ENCODE measurements at regions not wholly inside any gene's neighbourhood (a gene's known extent, or its start where the extent isn't known, plus 50 kb on each side); places are given as distances from the start of the nearest gene placed in this dataset.

DNA sequence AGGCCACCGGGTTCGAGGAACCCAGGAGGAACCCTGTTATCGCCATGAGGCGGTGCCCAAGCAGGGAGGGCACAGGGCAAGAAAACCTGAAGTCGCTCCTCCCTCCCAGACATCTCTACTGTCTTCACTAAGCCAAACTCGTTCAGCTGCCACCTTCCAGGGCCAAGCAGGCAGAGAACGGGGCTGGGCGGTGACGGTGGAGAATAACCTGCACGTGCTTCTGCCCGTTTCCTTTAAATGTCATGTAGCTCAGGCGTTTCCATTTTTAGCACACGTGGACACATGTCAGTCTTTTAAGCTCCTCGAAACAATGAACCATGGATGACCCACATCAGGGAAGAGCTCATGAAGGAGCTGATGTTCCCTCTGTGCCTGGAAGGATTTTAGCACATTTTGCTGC is 124.3 kb upstream of the KLF6 start:
- no peak for TF ChIP-seq EZH2phosphoT487 (IDR thresholded peaks at IDR 0.05; ENCODE audit: insufficient read depth, low read depth)
- no peak for TF ChIP-seq EZH2 (IDR thresholded peaks at IDR 0.05; ENCODE audit: insufficient read depth, poor library complexity, severe bottlenecking)
